DMS153 treated with DMSO at 0.1 percent for 48 hours (cell line): ENCODE measurements at regions not wholly inside any gene's neighbourhood (a gene's known extent, or its start where the extent isn't known, plus 50 kb on each side); places are given as distances from the start of the nearest gene placed in this dataset.
A peak's percentile ranks its signal among the peaks of the same experiment; 100 is the strongest.

Experiments used
- DNase-seq: peaks from one replicate; lab custom pipeline; 2025; ENCODE audit not compliant: unreplicated experiment; lab: John Stamatoyannopoulos, UW

- DNase-seq: no peak
These were observed 58.6 kb upstream of the KLHL29 start for GRCh38 chr2:23326330-23326729.

GRCh38 chr2:23327416-23327815 is 57.6 kb upstream of the KLHL29 start:
- peak; percentile 5 for DNase-seq

- peak; percentile 24 for DNase-seq
These were observed 57.1 kb upstream of the KLHL29 start for GRCh38 chr2:23327887-23328286.

- DNase-seq: no peak
These were observed 54.8 kb upstream of the KLHL29 start for GRCh38 chr2:23330214-23330613.
